Epithelial cell of proximal tubule (primary cell): ENCODE measurements at regions not wholly inside any gene's neighbourhood (a gene's known extent, or its start where the extent isn't known, plus 50 kb on each side); places are given as distances from the start of the nearest gene placed in this dataset.
"Not testable (repeated sequence)": the region's sequence is repeated elsewhere in the genome, so short reads cannot be mapped to it uniquely, and the experiment has no call there.

Experiments used
- DNase-seq: peaks from one replicate; pipeline ENCODE4 v3.0.0-alpha.2; 2011; ENCODE audit warnings: low read depth
- H3K4me3 ChIP-seq: 2 replicates; pipeline ENCODE4 v1.5.1; 2011; ENCODE audit warnings: low read depth, mild to moderate bottlenecking, low read length
- TF ChIP-seq, protein P1 (sequence below): conservative IDR thresholded peaks from 2 replicates; pipeline ENCODE4 v1.5.1; 2012; ENCODE audit warnings: low read depth, mild to moderate bottlenecking, low read length

DNA sequence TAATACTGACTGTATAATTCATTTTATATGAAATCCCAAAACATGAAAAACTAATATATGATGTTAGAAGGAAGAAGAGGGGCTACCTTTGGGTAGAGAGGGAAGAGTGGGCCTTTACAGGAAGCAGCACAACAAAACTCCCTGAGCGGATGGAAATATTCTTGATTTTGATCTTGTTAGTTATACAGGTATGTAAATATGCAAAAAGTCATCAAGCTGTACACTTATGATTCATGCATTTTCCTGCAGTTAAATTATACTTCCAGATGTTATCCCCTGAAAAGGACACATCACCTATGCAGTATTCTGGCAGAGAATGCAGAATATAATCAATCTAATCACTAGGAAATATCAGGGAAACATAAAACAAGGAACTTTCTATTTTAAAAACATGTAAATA is 249.4 kb upstream of the MGAT5 start:
- no peak overlapping the region for H3K4me3 ChIP-seq
- DNase-seq = no peak
- TF ChIP-seq, protein P1, sequence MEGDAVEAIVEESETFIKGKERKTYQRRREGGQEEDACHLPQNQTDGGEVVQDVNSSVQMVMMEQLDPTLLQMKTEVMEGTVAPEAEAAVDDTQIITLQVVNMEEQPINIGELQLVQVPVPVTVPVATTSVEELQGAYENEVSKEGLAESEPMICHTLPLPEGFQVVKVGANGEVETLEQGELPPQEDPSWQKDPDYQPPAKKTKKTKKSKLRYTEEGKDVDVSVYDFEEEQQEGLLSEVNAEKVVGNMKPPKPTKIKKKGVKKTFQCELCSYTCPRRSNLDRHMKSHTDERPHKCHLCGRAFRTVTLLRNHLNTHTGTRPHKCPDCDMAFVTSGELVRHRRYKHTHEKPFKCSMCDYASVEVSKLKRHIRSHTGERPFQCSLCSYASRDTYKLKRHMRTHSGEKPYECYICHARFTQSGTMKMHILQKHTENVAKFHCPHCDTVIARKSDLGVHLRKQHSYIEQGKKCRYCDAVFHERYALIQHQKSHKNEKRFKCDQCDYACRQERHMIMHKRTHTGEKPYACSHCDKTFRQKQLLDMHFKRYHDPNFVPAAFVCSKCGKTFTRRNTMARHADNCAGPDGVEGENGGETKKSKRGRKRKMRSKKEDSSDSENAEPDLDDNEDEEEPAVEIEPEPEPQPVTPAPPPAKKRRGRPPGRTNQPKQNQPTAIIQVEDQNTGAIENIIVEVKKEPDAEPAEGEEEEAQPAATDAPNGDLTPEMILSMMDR = no peak

DNA sequence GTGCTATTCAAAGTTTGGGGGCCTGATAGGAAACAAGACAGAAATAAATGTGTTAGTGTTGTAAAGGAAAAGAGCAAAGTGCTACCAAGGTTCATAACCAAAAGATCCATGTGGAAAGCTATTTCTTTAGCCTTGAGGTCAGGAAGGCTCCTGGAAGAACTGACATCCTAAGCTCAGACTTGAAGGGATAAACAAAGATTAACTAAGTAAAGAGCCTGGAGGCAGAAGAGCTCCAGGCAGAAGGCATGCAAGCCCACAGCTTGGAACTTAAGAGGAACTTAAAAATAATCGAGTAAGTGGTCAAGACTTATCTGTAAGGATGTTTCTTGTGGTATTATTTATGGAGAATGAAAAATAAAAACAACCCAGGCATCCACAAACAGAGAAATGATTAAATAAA is 245.0 kb upstream of the MGAT5 start:
- no peak overlapping the region for H3K4me3 ChIP-seq
- DNase-seq = no peak
- TF ChIP-seq, protein P1 = no peak

DNA sequence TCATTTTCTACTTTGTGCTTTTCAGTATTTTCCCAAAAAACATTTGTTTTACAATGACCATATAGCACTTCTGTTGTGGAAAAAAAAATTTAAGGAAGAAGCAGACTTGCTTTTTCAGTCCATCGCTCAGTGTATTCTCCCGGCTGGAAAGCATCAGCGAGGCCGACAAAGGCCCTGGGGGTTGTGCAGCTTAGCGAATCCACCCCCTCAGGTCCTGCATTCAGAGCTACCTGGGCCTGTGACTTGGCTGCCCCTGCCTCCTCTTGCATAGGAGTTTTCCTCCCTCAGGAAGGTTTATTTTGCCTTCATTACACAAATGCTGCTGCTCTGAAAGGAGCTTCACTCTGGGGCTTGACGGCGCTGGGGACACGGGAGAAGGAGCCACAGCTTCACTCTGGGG is 244.4 kb upstream of the MGAT5 start:
- TF ChIP-seq, protein P1 = no peak
- no peak overlapping the region for H3K4me3 ChIP-seq
- DNase-seq = no peak

DNA sequence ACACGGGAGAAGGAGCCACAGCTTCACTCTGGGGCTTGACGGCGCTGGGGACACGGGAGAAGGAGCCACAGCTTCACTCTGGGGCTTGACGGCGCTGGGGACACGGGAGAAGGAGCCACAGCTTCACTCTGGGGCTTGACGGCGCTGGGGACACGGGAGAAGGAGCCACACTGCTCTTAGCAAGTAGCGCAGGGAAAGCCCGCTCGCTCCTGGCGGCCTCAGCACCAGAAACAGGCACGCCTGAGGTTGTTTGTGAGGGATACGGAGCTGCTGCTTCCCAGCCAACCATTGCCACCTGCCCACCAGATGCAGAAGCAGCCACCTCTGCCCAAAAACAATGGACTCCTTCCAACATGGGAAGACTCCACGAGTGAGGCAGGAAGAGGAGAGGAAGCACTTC is 244.0 kb upstream of the MGAT5 start:
- not testable (repeated sequence) for H3K4me3 ChIP-seq, DNase-seq

DNA sequence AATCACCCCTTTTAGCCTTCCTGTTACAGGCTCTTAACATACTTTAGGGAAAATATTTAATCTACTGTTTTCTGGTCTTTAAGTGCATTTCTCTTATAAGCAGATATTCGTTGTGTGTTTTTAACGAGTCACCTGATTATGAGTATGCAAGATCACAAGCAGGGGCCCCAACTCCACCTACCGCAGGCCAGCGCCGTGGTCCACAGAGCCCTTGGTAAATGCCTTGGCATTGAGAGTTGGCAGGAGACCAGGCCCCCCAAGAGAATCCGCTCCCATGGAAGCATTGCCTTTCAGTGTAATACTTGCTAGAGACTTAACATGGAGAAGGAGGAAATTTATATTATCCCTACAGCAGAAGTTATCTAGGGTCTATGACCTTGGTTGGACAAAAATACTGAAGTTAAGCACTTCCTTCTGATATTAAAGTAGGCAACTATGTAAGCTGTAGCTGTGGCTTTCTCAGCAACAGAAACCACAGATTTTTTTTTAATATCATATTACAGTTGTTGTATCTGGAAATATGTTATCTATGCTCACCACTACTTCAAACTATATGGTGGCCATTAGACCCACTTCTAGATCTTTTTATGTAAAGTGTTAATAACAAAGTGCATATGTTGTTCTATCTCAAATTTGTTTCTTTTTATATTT is 241.8 kb upstream of the MGAT5 start:
- no peak overlapping the region for H3K4me3 ChIP-seq
- TF ChIP-seq, protein P1 = no peak
- DNase-seq = no peak

DNA sequence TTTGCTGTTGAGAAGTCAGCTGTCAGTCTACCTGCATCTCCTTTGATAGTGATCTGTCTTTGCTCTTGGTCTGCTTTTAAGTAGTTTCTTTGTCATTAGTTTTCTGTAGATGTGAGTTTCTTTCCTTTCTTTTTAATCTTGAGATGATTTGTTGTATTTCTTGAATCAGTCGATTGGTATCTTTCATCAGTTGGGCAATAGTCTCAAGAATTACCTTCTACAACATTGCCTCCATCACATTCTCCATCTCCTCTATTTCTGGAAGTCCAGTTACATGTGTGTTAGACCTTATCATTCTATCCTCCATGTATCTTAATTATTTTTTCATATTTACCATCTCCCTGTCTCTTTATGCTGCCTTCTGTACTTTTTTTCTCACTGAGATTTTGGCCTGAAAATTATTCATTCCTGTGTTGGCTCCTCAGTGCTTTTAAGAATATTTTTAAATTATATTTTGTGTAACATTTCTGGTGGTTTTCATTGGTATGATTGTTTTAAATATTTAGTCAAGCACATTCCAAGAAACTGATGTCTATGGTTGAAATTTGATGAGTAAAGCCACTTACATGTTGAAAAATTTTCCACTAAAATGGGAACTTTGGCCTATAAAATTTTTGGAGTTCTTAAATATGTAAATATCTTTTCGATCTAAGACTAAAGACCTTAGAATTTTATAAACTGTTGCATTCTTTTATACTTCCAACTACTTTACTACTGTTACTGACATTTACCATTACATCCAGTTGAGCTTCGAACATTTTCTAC is 239.5 kb upstream of the MGAT5 start:
- no peak overlapping the region for H3K4me3 ChIP-seq
- TF ChIP-seq, protein P1 = no peak
- DNase-seq = no peak

DNA sequence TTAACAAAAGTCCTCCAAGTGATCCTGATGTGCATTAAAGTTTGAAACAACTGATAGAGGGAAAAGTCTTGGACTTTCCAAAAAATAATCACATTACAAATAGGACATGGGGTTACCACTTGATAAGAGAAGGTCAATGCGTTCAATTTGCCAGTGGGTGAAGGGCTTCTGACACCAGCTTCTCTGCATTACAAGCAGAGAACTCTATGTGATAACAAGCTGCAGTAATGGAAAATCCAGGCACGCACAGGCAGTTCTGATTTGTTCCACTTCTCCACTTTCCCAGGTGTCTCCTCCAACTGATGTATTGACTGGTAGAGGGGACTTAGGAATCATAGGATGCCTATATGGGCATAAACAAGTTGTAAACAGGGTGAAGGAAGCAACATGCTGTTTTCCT is 234.0 kb upstream of the MGAT5 start:
- no peak for DNase-seq
- TF ChIP-seq, protein P1 = no peak
- H3K4me3 ChIP-seq = no peak overlapping the region
